Fibroblast of mammary gland (primary cell): ENCODE measurements at regions not wholly inside any gene's neighbourhood (a gene's known extent, or its start where the extent isn't known, plus 50 kb on each side); places are given as distances from the start of the nearest gene placed in this dataset.
A peak's percentile ranks its signal among the peaks of the same experiment; 100 is the strongest.

Experiments
- DNase-seq: peaks from one replicate; pipeline ENCODE4 v3.0.0-alpha.2; 2010; ENCODE audit warnings: low read depth
- H3K4me3 ChIP-seq: 2 replicates; pipeline ENCODE4 v1.5.1; 2011; ENCODE audit warnings: low read depth, mild to moderate bottlenecking, low read length, moderate library complexity; ENCODE audit not compliant: control insufficient read depth
- TF ChIP-seq, protein P1 (sequence below): conservative IDR thresholded peaks from 2 replicates; pipeline ENCODE4 v1.5.1; 2011; ENCODE audit warnings: low read depth, low read length, inconsistent platforms; ENCODE audit not compliant: control insufficient read depth, insufficient read depth

DNA sequence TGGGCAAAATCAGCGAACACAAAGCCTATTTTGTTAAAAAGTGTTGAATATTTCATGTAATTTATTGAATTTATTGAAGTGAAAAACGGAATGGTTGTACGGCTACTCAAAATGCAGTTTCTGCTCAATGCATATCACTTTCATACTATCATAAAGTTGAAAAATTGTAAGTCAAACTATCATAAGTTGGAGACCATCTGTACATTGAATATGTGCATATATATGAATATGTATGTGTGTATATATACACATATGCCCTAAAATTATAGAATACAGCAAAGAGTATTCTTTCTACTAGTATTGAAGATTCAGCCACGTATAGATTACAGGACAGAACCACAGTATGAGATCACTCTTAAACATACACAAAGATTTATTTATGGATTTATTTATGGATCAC lies 499.0 kb upstream of the SULF2 start:
- DNase-seq = no peak
- TF ChIP-seq, protein P1, sequence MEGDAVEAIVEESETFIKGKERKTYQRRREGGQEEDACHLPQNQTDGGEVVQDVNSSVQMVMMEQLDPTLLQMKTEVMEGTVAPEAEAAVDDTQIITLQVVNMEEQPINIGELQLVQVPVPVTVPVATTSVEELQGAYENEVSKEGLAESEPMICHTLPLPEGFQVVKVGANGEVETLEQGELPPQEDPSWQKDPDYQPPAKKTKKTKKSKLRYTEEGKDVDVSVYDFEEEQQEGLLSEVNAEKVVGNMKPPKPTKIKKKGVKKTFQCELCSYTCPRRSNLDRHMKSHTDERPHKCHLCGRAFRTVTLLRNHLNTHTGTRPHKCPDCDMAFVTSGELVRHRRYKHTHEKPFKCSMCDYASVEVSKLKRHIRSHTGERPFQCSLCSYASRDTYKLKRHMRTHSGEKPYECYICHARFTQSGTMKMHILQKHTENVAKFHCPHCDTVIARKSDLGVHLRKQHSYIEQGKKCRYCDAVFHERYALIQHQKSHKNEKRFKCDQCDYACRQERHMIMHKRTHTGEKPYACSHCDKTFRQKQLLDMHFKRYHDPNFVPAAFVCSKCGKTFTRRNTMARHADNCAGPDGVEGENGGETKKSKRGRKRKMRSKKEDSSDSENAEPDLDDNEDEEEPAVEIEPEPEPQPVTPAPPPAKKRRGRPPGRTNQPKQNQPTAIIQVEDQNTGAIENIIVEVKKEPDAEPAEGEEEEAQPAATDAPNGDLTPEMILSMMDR = no peak
- H3K4me3 ChIP-seq = no peak overlapping the region

DNA sequence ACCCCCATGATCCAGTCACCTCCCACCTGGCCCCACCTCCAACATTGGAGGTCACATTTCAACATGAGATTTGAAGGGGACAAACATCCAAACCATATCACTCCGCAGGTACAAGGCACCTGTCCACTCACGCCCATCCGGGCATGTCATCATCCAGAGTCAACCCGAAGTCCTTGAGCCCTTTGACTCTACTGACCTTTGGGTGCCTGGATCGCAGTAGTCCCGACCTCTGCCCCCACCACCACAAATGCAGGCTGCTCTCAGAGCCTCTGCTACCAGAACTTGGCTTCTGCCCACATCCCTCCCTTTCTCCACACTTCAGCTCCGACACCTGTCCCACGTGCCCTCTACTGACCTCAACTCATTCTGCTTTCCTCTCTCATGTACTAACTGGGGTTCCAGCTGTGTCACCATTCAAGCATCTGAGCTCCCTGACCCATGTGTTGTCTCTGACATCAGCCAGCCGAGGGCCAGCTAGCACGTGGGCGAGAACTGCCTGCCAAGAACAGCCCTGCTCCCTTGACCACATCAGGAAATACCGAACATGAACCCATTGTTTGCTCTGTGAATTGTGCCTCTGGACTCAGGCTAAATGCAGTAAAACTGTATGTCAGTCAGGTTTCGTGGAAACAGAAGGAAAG lies 498.3 kb upstream of the SULF2 start:
- no peak overlapping the region for H3K4me3 ChIP-seq
- DNase-seq = peak; percentile 77
- TF ChIP-seq, protein P1 = no peak

DNA sequence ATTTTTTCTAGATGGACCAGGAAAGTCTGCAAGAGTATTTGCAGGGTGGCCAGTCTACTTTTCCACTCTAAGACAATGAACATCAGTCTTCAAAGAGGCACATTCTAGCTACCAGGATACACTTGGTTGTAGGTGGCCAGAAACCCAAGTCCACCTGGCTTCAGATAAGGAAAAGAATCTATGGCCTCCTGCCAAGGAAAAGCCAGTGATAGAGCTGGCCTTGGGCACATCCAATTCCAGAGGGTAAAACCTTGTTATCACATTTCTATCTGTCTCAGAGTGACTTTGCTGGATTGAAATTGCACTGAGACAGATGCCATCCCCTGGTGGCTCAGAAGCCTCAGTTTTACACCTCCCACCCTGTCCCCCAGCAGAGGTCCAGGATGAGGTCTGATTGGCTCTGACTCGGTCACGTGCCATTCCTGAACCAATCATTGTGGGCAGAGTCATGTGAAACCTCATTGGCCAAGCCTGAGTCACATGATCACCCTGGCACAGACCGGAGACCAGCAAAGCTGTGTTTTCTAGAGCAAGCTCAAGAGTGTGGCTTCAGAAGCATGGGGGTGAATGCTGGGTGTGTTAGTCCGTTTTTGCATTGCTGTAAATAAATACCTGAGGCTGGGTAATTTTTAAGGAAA lies 497.4 kb upstream of the SULF2 start:
- no peak overlapping the region for H3K4me3 ChIP-seq
- DNase-seq = no peak
- TF ChIP-seq, protein P1 = no peak

DNA sequence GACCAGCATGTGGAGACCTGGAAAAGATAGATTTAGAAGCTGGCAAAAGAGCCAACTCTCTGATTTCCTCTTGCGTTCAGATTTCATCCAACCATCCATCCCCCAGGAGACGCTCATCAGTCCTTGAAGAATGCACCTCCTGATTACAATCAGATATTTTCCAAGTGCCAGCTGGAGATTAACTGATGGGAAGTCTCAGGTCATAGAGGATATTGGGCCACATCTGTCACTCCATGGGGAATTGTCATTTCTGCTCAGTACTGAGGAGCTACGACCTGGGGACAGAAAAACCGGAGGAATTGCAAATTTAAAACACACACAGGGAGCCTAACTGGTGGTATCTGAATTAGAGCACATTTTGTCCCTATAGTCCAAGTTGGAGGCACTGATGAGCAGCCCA lies 496.2 kb upstream of the SULF2 start:
- TF ChIP-seq, protein P1 = no peak
- H3K4me3 ChIP-seq = no peak overlapping the region
- no peak for DNase-seq

DNA sequence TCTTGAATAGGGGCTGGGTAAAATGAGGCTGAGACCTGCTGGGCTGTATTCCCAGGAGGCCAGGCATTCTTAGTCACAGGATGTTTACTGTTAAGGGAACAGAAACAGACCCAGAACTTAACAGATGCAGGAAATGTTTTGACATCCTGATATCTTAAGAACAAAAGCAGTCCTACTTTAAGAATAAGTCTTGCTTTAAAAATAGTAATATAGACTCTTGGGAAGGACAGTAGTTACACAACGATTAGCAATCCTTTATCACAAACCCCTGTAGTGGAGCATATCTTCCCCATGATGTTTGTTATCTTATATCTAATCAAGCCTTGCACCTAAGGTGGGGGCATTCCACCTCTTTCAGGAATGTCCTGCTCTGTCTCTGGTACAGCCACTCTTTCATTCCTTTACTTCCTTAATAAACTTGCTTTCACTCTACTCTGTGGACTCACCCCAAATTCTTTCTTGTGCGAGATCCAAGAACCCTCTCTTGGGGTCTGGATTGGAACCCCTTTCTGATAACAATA lies 493.7 kb upstream of the SULF2 start:
- TF ChIP-seq, protein P1 = no peak
- peak; percentile 23 for DNase-seq
- no peak overlapping the region for H3K4me3 ChIP-seq

DNA sequence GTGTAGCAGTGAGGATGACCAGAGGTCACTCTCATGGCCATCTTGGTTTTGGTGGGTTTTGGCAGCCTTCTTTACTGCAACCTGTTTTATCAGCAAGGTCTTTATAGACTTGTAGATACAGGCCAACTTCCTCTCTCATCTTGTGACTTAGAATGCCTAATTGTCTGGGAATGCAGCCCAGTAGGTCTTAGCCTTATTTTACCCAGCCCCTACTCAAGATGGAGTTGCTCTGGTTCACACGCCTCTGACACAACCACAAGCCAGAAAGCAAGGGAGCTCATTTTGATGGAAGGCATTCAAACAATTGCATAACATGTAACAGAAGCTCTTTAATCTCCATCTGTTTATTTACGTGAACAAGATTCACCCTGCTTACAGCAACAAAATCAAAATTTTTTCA lies 492.0 kb upstream of the SULF2 start:
- TF ChIP-seq, protein P1 = no peak
- no peak for DNase-seq
- H3K4me3 ChIP-seq = no peak overlapping the region
